ENCODE measurements at regions not wholly inside any gene's neighbourhood (a gene's known extent, or its start where the extent isn't known, plus 50 kb on each side); places are given as distances from the start of the nearest gene placed in this dataset.

- H4K20me1 ChIP-seq (ENCODE audit: control insufficient read depth, insufficient read depth): no peaks in the 10 kb centered on the region
- RAD21 ChIA-PET (ENCODE audit: unreplicated experiment): no interaction called here
- ATAC-seq: no peak
- no peak for DNase-seq (ENCODE audit: low read depth, low spot score)
- H3K4me1 ChIP-seq (ENCODE audit: control insufficient read depth, insufficient read depth, low read length): no peaks in the 10 kb centered on the region
- H3K9me3 ChIP-seq (replicated peaks; ENCODE audit: control insufficient read depth, insufficient read depth, low read length): no peaks in the 10 kb centered on the region
- H3K27me3 ChIP-seq (replicated peaks in 1 of 2; ENCODE audit: control insufficient read depth in 2 of 2, insufficient read depth in 2 of 2, low read length in 1 of 2): no peaks in the 10 kb centered on the region
- SMC1A ChIA-PET (ENCODE audit: uncharacterized antibody, unreplicated experiment): no interaction called here
- FAIRE-seq: no peak
- H3K79me2 ChIP-seq (ENCODE audit: control insufficient read depth, insufficient read depth, low read length): no peaks in the 10 kb centered on the region
- H3K4me3 ChIP-seq: no peak overlapping the region
- 24% methylated on average over 6 of the region's 6 CpGs for WGBS (ENCODE audit: insufficient coverage, insufficient replicate concordance, low lambda C conversion rate, missing lambda C conversion rate)
- BruUV-seq (replicated peaks): no TSS peak
- POLR2A ChIA-PET: no interaction called here
- intact Hi-C loops (cut with micrococcal nuclease; ENCODE audit: unreplicated experiment): no loop called here
- in situ Hi-C loops (cut with MboI): no loop called here
- no peak overlapping the region for H3K27ac ChIP-seq (ENCODE audit: control insufficient read depth, insufficient read depth)
- H3K36me3 ChIP-seq (ENCODE audit: control insufficient read depth in 2 of 2, insufficient read depth in 2 of 2, low read length in 1 of 2): no peaks in the 10 kb centered on the region
- H3K4me2 ChIP-seq (ENCODE audit: control insufficient read depth, insufficient read depth): no peak overlapping the region
- TF ChIP-seq NR2F1 (conservative IDR thresholded peaks at IDR 0.05) (no peak), SMARCA5 (IDR thresholded peaks at IDR 0.05) (no peak), MEF2A (IDR thresholded peaks at IDR 0.05; ENCODE audit: insufficient read depth, low read depth, low read length) (no peak), IRF5 (IDR thresholded peaks at IDR 0.05; ENCODE audit: borderline replicate concordance) (no peak), KAT2A (conservative IDR thresholded peaks at IDR 0.05; ENCODE audit: control insufficient read depth, low read depth, low read length) (no peak), BACH1 (IDR thresholded peaks at IDR 0.05; ENCODE audit: borderline replicate concordance) (no peak), ELK1 (IDR thresholded peaks at IDR 0.05; ENCODE audit: low read depth, low read length) (no peak), E2F4 (IDR thresholded peaks at IDR 0.05; ENCODE audit: low read depth, low read length) (no peak), HCFC1 (IDR thresholded peaks at IDR 0.05; ENCODE audit: low read length) (no peak), WRNIP1 (IDR thresholded peaks at IDR 0.05; ENCODE audit: borderline replicate concordance, low read depth, low read length) (no peak), CREB1 (IDR thresholded peaks at IDR 0.05; ENCODE audit: low read depth) (no peak)
- CTCF ChIA-PET: no interaction called here
- no peak overlapping the region for H3K9ac ChIP-seq (ENCODE audit: control insufficient read depth, insufficient read depth, low read length)
- no peak overlapping the region for H2AFZ ChIP-seq (ENCODE audit: control insufficient read depth, low read depth, low read length)
Measured at GRCh38 chr21:32062591-32063227, 189.9 kb downstream of the HUNK start.
